HepG2 (cell line): ENCODE measurements at regions not wholly inside any gene's neighbourhood (a gene's known extent, or its start where the extent isn't known, plus 50 kb on each side); places are given as distances from the start of the nearest gene placed in this dataset.

Source experiments
- FOXA1 ChIP-seq, 2 experiments: fragments of 450-650 bp in 1 of 2; sonication (generic) in 1 of 2; formaldehyde crosslinking in 1 of 2; IDR thresholded peaks; 2 replicates each; pipeline versions ENCODE4 v1.4.0 to v1.6.1; 2016 to 2020; ENCODE audit warnings: missing genetic modification reagents in 1 of 2
- KDM2A ChIP-seq: sonication (generic); formaldehyde crosslinking; IDR thresholded peaks from 2 replicates; pipeline ENCODE4 v1.4.0; 2020; ENCODE audit warnings: low read depth, missing genetic modification reagents, borderline replicate concordance
- MED8 ChIP-seq: sonication (generic); formaldehyde crosslinking; IDR thresholded peaks from 2 replicates; pipeline ENCODE4 v1.8.1; 2023; ENCODE audit warnings: mild to moderate bottlenecking, missing genetic modification reagents; ENCODE audit not compliant: insufficient replicate concordance
- PAWR ChIP-seq: sonication (generic); formaldehyde crosslinking; IDR thresholded peaks from 2 replicates; pipeline ENCODE4 v1.4.0; 2020; ENCODE audit warnings: missing genetic modification reagents, mild to moderate bottlenecking, borderline replicate concordance
- PAX8 ChIP-seq: sonication (generic); formaldehyde crosslinking; IDR thresholded peaks from 2 replicates; pipeline ENCODE4 v1.8.0; 2022; ENCODE audit warnings: mild to moderate bottlenecking, missing genetic modification reagents, borderline replicate concordance
- PHF8 ChIP-seq: sonication (generic); formaldehyde crosslinking; IDR thresholded peaks from 2 replicates; pipeline ENCODE4 v1.5.0; 2020; ENCODE audit warnings: missing genetic modification reagents
- PLRG1 ChIP-seq: fragments of 450-650 bp; conservative IDR thresholded peaks from 2 replicates; pipeline ENCODE4 v1.6.1; 2016
- SP2 ChIP-seq: sonication (generic); formaldehyde crosslinking; IDR thresholded peaks from 2 replicates; pipeline ENCODE4 v1.5.1; 2020; ENCODE audit warnings: mild to moderate bottlenecking, missing genetic modification reagents
- U2AF2 ChIP-seq: fragments of 200-400 bp; formaldehyde crosslinking; IDR thresholded peaks from 2 replicates; pipeline ENCODE4 v1.6.1; 2017; ENCODE audit warnings: low read depth, mild to moderate bottlenecking, low read length
- ZBTB3 ChIP-seq: sonication (generic); formaldehyde crosslinking; IDR thresholded peaks from 2 replicates; pipeline ENCODE4 v1.4.0; 2020; ENCODE audit warnings: low read depth, mild to moderate bottlenecking, moderate library complexity, missing genetic modification reagents, borderline replicate concordance
- ZNF558 ChIP-seq: sonication (generic); formaldehyde crosslinking; IDR thresholded peaks from 2 replicates; pipeline ENCODE4 v1.9.0; 2022; ENCODE audit warnings: mild to moderate bottlenecking, missing genetic modification reagents, borderline replicate concordance
- ZNF562 ChIP-seq: sonication (generic); formaldehyde crosslinking; IDR thresholded peaks from 2 replicates; pipeline ENCODE4 v1.8.0; 2022; ENCODE audit warnings: missing genetic modification reagents, borderline replicate concordance
- ZNF605 ChIP-seq: sonication (generic); formaldehyde crosslinking; IDR thresholded peaks from 2 replicates; pipeline ENCODE4 v1.8.0; 2022; ENCODE audit warnings: mild to moderate bottlenecking, missing genetic modification reagents
- TF ChIP-seq, protein P1 (sequence below): IDR thresholded peaks from 2 replicates; pipeline ENCODE4 v1.6.1; 2016
- TF ChIP-seq, protein P2 (sequence below): IDR thresholded peaks from 2 replicates; pipeline ENCODE4 v1.6.1; 2016; ENCODE audit warnings: missing biosample characterization, missing genetic modification reagents, low read depth
- TF ChIP-seq, protein P3 (sequence below): sonication (generic); formaldehyde crosslinking; conservative IDR thresholded peaks from 2 replicates; pipeline ENCODE4 v1.5.0; 2020; ENCODE audit warnings: missing genetic modification reagents
- TF ChIP-seq, protein P4 (sequence below): sonication (generic); formaldehyde crosslinking; IDR thresholded peaks from 2 replicates; pipeline ENCODE4 v1.5.0; 2020; ENCODE audit warnings: mild to moderate bottlenecking, missing genetic modification reagents
- TF ChIP-seq, protein P5 (sequence below): sonication (generic); formaldehyde crosslinking; IDR thresholded peaks from 2 replicates; pipeline ENCODE4 v1.5.1; 2020; ENCODE audit warnings: mild to moderate bottlenecking, missing genetic modification reagents, moderate library complexity
- TF ChIP-seq, protein P6 (sequence below): sonication (generic); formaldehyde crosslinking; IDR thresholded peaks from 2 replicates; pipeline ENCODE4 v1.5.0; 2020; ENCODE audit warnings: missing genetic modification reagents

DNA sequence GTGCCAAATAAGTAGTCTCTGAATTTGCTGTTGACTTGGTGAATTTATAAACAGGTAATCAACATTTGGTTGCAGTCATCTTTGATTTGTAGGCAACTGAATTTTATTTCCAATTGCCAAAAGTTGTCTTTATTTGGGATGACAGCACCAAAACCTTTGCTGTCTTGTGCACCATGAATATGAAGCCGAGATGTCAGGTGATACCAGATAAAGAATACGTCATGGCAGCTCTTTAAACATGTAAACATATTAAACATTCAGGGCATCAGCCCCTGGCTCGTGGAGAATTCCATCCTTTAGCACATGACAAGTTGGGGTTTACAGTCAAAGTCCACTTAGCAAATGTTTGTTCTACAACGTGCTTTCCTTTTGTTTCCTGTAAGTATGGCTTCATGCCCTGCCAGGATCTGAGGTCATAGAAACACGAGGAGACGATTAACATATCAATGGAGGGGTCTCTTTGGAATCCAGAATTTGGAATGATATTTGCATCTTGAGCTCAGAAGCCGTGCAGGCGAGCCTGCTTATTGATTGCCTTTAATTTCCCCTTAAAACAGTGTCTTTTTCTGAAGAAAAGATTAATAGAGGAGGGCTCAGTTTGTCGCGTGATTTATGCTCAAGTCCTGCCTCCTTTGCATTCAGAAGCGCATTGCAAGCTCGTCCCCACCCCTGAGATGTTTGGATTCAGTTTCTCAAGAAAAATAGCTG, 170.2 kb upstream of the ZNF217 start (continued):
- TF ChIP-seq, protein P1, sequence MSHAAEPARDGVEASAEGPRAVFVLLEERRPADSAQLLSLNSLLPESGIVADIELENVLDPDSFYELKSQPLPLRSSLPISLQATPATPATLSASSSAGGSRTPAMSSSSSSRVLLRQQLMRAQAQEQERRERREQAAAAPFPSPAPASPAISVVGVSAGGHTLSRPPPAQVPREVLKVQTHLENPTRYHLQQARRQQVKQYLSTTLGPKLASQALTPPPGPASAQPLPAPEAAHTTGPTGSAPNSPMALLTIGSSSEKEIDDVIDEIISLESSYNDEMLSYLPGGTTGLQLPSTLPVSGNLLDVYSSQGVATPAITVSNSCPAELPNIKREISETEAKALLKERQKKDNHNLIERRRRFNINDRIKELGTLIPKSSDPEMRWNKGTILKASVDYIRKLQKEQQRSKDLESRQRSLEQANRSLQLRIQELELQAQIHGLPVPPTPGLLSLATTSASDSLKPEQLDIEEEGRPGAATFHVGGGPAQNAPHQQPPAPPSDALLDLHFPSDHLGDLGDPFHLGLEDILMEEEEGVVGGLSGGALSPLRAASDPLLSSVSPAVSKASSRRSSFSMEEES (CRISPR knock-in tag), result peak; percentile 100
- TF ChIP-seq KDM2A, result peak; percentile 59; the same call in 1 of the 2 replicates
- TF ChIP-seq, protein P2, sequence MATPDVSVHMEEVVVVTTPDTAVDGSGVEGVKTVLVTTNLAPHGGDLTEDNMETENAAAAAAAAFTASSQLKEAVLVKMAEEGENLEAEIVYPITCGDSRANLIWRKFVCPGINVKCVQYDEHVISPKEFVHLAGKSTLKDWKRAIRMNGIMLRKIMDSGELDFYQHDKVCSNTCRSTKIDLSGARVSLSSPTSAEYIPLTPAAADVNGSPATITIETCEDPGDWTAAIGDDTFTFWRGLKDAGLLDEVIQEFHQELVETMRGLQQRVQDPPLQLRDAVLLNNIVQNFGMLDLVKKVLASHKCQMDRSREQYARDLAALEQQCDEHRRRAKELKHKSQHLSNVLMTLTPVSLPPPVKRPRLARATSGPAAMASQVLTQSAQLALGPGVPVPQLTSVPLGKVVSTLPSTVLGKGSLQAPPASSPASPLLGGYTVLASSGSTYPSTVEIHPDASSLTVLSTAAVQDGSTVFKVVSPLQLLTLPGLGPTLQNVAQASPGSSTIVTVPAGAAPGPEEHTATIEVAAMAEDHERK (CRISPR knock-in tag), result peak; percentile 60
- TF ChIP-seq U2AF2, result no peak
- TF ChIP-seq ZNF562 (CRISPR knock-in tag), result no peak
- TF ChIP-seq ZNF605 (CRISPR knock-in tag), result peak; percentile 82
- TF ChIP-seq ZNF558 (CRISPR knock-in tag), result no peak
- no peak for TF ChIP-seq PAWR
- no peak for TF ChIP-seq MED8 (CRISPR knock-in tag)
- TF ChIP-seq, protein P3, sequence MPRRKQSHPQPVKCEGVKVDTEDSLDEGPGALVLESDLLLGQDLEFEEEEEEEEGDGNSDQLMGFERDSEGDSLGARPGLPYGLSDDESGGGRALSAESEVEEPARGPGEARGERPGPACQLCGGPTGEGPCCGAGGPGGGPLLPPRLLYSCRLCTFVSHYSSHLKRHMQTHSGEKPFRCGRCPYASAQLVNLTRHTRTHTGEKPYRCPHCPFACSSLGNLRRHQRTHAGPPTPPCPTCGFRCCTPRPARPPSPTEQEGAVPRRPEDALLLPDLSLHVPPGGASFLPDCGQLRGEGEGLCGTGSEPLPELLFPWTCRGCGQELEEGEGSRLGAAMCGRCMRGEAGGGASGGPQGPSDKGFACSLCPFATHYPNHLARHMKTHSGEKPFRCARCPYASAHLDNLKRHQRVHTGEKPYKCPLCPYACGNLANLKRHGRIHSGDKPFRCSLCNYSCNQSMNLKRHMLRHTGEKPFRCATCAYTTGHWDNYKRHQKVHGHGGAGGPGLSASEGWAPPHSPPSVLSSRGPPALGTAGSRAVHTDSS (CRISPR knock-in tag), result no peak
- no peak for TF ChIP-seq SP2 (CRISPR knock-in tag)
- TF ChIP-seq PHF8 (CRISPR knock-in tag), result peak; percentile 48; the same call in 1 of the 2 replicates
- peak; percentile 70; the same call in 1 of the 2 replicates for TF ChIP-seq ZBTB3
- TF ChIP-seq PLRG1, result no peak
- TF ChIP-seq, protein P4, sequence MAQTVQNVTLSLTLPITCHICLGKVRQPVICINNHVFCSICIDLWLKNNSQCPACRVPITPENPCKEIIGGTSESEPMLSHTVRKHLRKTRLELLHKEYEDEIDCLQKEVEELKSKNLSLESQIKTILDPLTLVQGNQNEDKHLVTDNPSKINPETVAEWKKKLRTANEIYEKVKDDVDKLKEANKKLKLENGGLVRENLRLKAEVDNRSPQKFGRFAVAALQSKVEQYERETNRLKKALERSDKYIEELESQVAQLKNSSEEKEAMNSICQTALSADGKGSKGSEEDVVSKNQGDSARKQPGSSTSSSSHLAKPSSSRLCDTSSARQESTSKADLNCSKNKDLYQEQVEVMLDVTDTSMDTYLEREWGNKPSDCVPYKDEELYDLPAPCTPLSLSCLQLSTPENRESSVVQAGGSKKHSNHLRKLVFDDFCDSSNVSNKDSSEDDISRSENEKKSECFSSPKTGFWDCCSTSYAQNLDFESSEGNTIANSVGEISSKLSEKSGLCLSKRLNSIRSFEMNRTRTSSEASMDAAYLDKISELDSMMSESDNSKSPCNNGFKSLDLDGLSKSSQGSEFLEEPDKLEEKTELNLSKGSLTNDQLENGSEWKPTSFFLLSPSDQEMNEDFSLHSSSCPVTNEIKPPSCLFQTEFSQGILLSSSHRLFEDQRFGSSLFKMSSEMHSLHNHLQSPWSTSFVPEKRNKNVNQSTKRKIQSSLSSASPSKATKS, result 0 out of 2 replicates have a peak, but pooled peaks have one; percentile 49
- TF ChIP-seq, protein P5, sequence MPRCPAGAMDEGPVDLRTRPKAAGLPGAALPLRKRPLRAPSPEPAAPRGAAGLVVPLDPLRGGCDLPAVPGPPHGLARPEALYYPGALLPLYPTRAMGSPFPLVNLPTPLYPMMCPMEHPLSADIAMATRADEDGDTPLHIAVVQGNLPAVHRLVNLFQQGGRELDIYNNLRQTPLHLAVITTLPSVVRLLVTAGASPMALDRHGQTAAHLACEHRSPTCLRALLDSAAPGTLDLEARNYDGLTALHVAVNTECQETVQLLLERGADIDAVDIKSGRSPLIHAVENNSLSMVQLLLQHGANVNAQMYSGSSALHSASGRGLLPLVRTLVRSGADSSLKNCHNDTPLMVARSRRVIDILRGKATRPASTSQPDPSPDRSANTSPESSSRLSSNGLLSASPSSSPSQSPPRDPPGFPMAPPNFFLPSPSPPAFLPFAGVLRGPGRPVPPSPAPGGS (CRISPR knock-in tag), result 0 out of 2 replicates have a peak, but pooled peaks have one; percentile 53
- TF ChIP-seq, protein P6, sequence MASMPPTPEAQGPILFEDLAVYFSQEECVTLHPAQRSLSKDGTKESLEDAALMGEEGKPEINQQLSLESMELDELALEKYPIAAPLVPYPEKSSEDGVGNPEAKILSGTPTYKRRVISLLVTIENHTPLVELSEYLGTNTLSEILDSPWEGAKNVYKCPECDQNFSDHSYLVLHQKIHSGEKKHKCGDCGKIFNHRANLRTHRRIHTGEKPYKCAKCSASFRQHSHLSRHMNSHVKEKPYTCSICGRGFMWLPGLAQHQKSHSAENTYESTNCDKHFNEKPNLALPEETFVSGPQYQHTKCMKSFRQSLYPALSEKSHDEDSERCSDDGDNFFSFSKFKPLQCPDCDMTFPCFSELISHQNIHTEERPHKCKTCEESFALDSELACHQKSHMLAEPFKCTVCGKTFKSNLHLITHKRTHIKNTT (CRISPR knock-in tag), result no peak
- no peak for TF ChIP-seq PAX8
- TF ChIP-seq FOXA1 (IDR thresholded peaks at IDR 0.05), result no peak
- peak; percentile 96 for TF ChIP-seq FOXA1 (CRISPR knock-in tag; IDR thresholded peaks at IDR 0.05)
